ENCODE measurements at regions not wholly inside any gene's neighbourhood (a gene's known extent, or its start where the extent isn't known, plus 50 kb on each side); places are given as distances from the start of the nearest gene placed in this dataset.

GRCh38 chr5:24817966-24818365, 173.2 kb upstream of the CDH10 start:
- H3K27me3 ChIP-seq (ENCODE audit: control insufficient read depth, low read length) = no peaks in the 10 kb centered on the region
- TF ChIP-seq EZH2phosphoT487 (IDR thresholded peaks at IDR 0.05; ENCODE audit: borderline replicate concordance, low read length) = no peak
- TF ChIP-seq, protein P1, sequence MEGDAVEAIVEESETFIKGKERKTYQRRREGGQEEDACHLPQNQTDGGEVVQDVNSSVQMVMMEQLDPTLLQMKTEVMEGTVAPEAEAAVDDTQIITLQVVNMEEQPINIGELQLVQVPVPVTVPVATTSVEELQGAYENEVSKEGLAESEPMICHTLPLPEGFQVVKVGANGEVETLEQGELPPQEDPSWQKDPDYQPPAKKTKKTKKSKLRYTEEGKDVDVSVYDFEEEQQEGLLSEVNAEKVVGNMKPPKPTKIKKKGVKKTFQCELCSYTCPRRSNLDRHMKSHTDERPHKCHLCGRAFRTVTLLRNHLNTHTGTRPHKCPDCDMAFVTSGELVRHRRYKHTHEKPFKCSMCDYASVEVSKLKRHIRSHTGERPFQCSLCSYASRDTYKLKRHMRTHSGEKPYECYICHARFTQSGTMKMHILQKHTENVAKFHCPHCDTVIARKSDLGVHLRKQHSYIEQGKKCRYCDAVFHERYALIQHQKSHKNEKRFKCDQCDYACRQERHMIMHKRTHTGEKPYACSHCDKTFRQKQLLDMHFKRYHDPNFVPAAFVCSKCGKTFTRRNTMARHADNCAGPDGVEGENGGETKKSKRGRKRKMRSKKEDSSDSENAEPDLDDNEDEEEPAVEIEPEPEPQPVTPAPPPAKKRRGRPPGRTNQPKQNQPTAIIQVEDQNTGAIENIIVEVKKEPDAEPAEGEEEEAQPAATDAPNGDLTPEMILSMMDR (IDR thresholded peaks at IDR 0.05; ENCODE audit: low read depth, low read length, poor library complexity, severe bottlenecking) = no peak
- no peaks in the 10 kb centered on the region for H3K9me2 ChIP-seq (replicated peaks; ENCODE audit: control insufficient read depth, low read length)
- no peak overlapping the region for H3K27ac ChIP-seq (ENCODE audit: low read depth, low read length)
- H4K20me1 ChIP-seq (ENCODE audit: control insufficient read depth, insufficient read depth, low read depth, low read length) = no peaks in the 10 kb centered on the region
- no peaks in the 10 kb centered on the region for H3K4me1 ChIP-seq (ENCODE audit: control insufficient read depth, low read length)
- H3K79me2 ChIP-seq (ENCODE audit: control insufficient read depth, low read length) = no peaks in the 10 kb centered on the region
- H3F3A ChIP-seq (ENCODE audit: control insufficient read depth, insufficient read depth) = no peaks in the 10 kb centered on the region
- no peak overlapping the region for H3K4me2 ChIP-seq (ENCODE audit: low read length)
- no peaks in the 10 kb centered on the region for H3K36me3 ChIP-seq (ENCODE audit: control insufficient read depth, low read length)
- H3K4me3 ChIP-seq (ENCODE audit: low read length) = no peak overlapping the region
- H3K9me3 ChIP-seq (ENCODE audit: control insufficient read depth, insufficient read depth, low read length) = peaks cover 3% of the 10 kb centered on the region; the same call in 1 of the 2 replicates

GRCh38 chr5:24816206-24816605, 171.4 kb upstream of the CDH10 start:
- H3K79me2 ChIP-seq (ENCODE audit: control insufficient read depth, low read length) = no peaks in the 10 kb centered on the region
- H3K27me3 ChIP-seq (ENCODE audit: control insufficient read depth, low read length) = no peaks in the 10 kb centered on the region

GRCh38 chr5:24805230-24805629, 160.5 kb upstream of the CDH10 start:
- H4K20me1 ChIP-seq (ENCODE audit: control insufficient read depth, insufficient read depth, low read depth, low read length) = no peaks in the 10 kb centered on the region
- TF ChIP-seq, protein P1 (IDR thresholded peaks at IDR 0.05; ENCODE audit: low read depth, low read length, poor library complexity, severe bottlenecking) = no peak
- TF ChIP-seq EZH2phosphoT487 (IDR thresholded peaks at IDR 0.05; ENCODE audit: borderline replicate concordance, low read length) = no peak
- H3K9me3 ChIP-seq (ENCODE audit: control insufficient read depth, insufficient read depth, low read length) = no peaks in the 10 kb centered on the region
- H3F3A ChIP-seq (ENCODE audit: control insufficient read depth, insufficient read depth) = no peaks in the 10 kb centered on the region
- H3K27me3 ChIP-seq (ENCODE audit: control insufficient read depth, low read length) = no peaks in the 10 kb centered on the region
- no peaks in the 10 kb centered on the region for H3K36me3 ChIP-seq (ENCODE audit: control insufficient read depth, low read length)
- H3K27ac ChIP-seq (ENCODE audit: low read depth, low read length) = no peak overlapping the region
- H3K4me2 ChIP-seq (ENCODE audit: low read length) = no peak overlapping the region
- H3K4me1 ChIP-seq (ENCODE audit: control insufficient read depth, low read length) = no peaks in the 10 kb centered on the region
- no peak overlapping the region for H3K4me3 ChIP-seq (ENCODE audit: low read length)
- no peaks in the 10 kb centered on the region for H3K79me2 ChIP-seq (ENCODE audit: control insufficient read depth, low read length)
- H3K9me2 ChIP-seq (replicated peaks; ENCODE audit: control insufficient read depth, low read length) = no peaks in the 10 kb centered on the region

More at GRCh38 chr5:24816206-24816605, 171.4 kb upstream of the CDH10 start:
- Histone ChIP-seq H3K4me3 (ENCODE audit: low read length) (no peak overlapping the region), H3K4me1 (ENCODE audit: control insufficient read depth, low read length) (no peaks in the 10 kb centered on the region), H3F3A (ENCODE audit: control insufficient read depth, insufficient read depth) (no peaks in the 10 kb centered on the region), H3K9me3 (ENCODE audit: control insufficient read depth, insufficient read depth, low read length) (peaks cover 3% of the 10 kb centered on the region; the same call in 1 of the 2 replicates), H3K27ac (ENCODE audit: low read depth, low read length) (no peak overlapping the region), H4K20me1 (ENCODE audit: control insufficient read depth, insufficient read depth, low read depth, low read length) (no peaks in the 10 kb centered on the region), H3K36me3 (ENCODE audit: control insufficient read depth, low read length) (no peaks in the 10 kb centered on the region), H3K4me2 (ENCODE audit: low read length) (no peak overlapping the region), H3K9me2 (replicated peaks; ENCODE audit: control insufficient read depth, low read length) (no peaks in the 10 kb centered on the region)
- no peak for TF ChIP-seq EZH2phosphoT487 (IDR thresholded peaks at IDR 0.05; ENCODE audit: borderline replicate concordance, low read length)
- TF ChIP-seq, protein P1 (IDR thresholded peaks at IDR 0.05; ENCODE audit: low read depth, low read length, poor library complexity, severe bottlenecking) = no peak

Data from DOHH2 (cell line).